H1 (cell line): ENCODE measurements at regions not wholly inside any gene's neighbourhood (a gene's known extent, or its start where the extent isn't known, plus 50 kb on each side); places are given as distances from the start of the nearest gene placed in this dataset.
A peak's percentile ranks its signal among the peaks of the same experiment; 100 is the strongest.

Experiments
- CTCF ChIA-PET: fragments of 300-600 bp; sonication (Branson Sonifier 250); formaldehyde crosslinking; loops from one replicate; lab custom pipeline; 2021; ENCODE audit not compliant: partially characterized antibody; lab: Charles Lee
- POLR2A ChIA-PET: fragments of 300-600 bp; sonication (Branson Sonifier 250); formaldehyde crosslinking; loops from one replicate; lab custom pipeline; 2021; ENCODE audit warnings: inconsistent platforms; ENCODE audit not compliant: partially characterized antibody; lab: Charles Lee
- DNase-seq, 2 experiments: peaks; one replicate each; pipeline versions ENCODE4 v3.0.0 to v3.0.0-alpha.2; 2010 to 2022; ENCODE audit warnings: low spot score in 2 of 2, low read depth in 1 of 2, mixed read lengths in 1 of 2
- FAIRE-seq: peaks from 2 replicates; lab custom pipeline; 2011; peaks lifted over from hg19 to GRCh38; lab: Jason Lieb, UNC
- H2AFZ ChIP-seq: 2 replicates; pipeline ENCODE4 v1.8.1; 2012; ENCODE audit warnings: low read length, inconsistent platforms
- H2AK5ac ChIP-seq: 2 replicates; pipeline ENCODE4 v1.6.1; 2013; ENCODE audit warnings: low read depth, low read length
- H2BK120ac ChIP-seq: replicated peaks from 2 replicates; pipeline ENCODE3; 2013; ENCODE audit warnings: low read depth, low read length, inconsistent platforms
- H2BK12ac ChIP-seq: 2 replicates; pipeline ENCODE4 v1.6.1; 2013; ENCODE audit warnings: low read depth, low read length
- H2BK15ac ChIP-seq: 2 replicates; pipeline ENCODE4 v1.6.1; 2013; ENCODE audit warnings: low read length
- H2BK20ac ChIP-seq: 2 replicates; pipeline ENCODE4 v1.6.1; 2013; ENCODE audit warnings: low read length
- H2BK5ac ChIP-seq: 2 replicates; pipeline ENCODE4 v1.6.1; 2013; ENCODE audit warnings: low read depth, low read length
- H3K14ac ChIP-seq: 2 replicates; pipeline ENCODE4 v1.6.1; 2013; ENCODE audit warnings: inconsistent platforms; ENCODE audit not compliant: insufficient read length
- H3K18ac ChIP-seq: 2 replicates; pipeline ENCODE4 v1.6.1; 2013; ENCODE audit warnings: low read length; ENCODE audit errors: extremely low read depth
- H3K23ac ChIP-seq: 2 replicates; pipeline ENCODE4 v1.6.1; 2013; ENCODE audit warnings: inconsistent platforms; ENCODE audit not compliant: insufficient read length
- H3K23me2 ChIP-seq: 2 replicates; pipeline ENCODE4 v1.6.1; 2013; ENCODE audit warnings: low read depth, low read length
- H3K27ac ChIP-seq: 2 replicates; pipeline ENCODE4 v1.6.1; 2011; ENCODE audit warnings: low read depth, low read length, inconsistent platforms
- H3K27me3 ChIP-seq, 4 experiments: replicated peaks in 1 of 4; 1 replicate in 1 of 4; 2 replicates in 3 of 4; pipeline versions ENCODE4 v1.6.1 to v1.8.1; 2011 to 2013; ENCODE audit warnings: low read length in 3 of 4, mild to moderate bottlenecking in 3 of 4, inconsistent platforms in 2 of 4, mixed read lengths in 2 of 4, moderate library complexity in 1 of 4; ENCODE audit not compliant: control insufficient read depth in 3 of 4, insufficient read depth in 3 of 4; ENCODE audit errors: extremely low read depth in 1 of 4
- H3K36me3 ChIP-seq, 4 experiments: 2 replicates each; pipeline versions ENCODE4 v1.6.1 to v1.8.1; 2011 to 2013; ENCODE audit warnings: mild to moderate bottlenecking in 4 of 4, low read length in 3 of 4, moderate library complexity in 2 of 4, control low read depth in 1 of 4, inconsistent platforms in 1 of 4; ENCODE audit not compliant: insufficient read depth in 4 of 4, control insufficient read depth in 2 of 4
- H3K4ac ChIP-seq: replicated peaks from 2 replicates; pipeline ENCODE3; 2013; ENCODE audit warnings: low read length, low read depth, mixed read lengths, inconsistent platforms; ENCODE audit not compliant: insufficient read length
- H3K4me1 ChIP-seq, 4 experiments: replicated peaks in 1 of 4; 1 replicate in 1 of 4; 2 replicates in 3 of 4; pipeline versions ENCODE4 v1.6.1 to v1.8.1; 2011 to 2013; ENCODE audit warnings: low read length in 3 of 4, inconsistent platforms in 2 of 4, mixed read lengths in 1 of 4; ENCODE audit not compliant: insufficient read depth in 4 of 4, control insufficient read depth in 3 of 4
- H3K4me2 ChIP-seq, 2 experiments: 2 replicates each; pipeline versions ENCODE4 v1.6.1 to v1.8.1; 2011 to 2013; ENCODE audit warnings: low read depth in 2 of 2, low read length in 2 of 2, control low read depth in 1 of 2, inconsistent platforms in 1 of 2, mild to moderate bottlenecking in 1 of 2; ENCODE audit not compliant: insufficient read depth in 1 of 2
- H3K4me3 ChIP-seq, 4 experiments: fragments of 200-600, 300-600 bp in 1 of 4; sonication (generic), shearing (Covaris generic), sonication (Bioruptor Twin) in 1 of 4; 2 replicates each; pipeline versions ENCODE4 v1.5.1 to v1.8.1; 2011 to 2016; ENCODE audit warnings: low read length in 4 of 4, low read depth in 3 of 4, control low read depth in 2 of 4, inconsistent platforms in 2 of 4, mild to moderate bottlenecking in 2 of 4, mixed read lengths in 1 of 4, moderate library complexity in 1 of 4; ENCODE audit not compliant: insufficient read depth in 2 of 4; ENCODE audit errors: extremely low read depth in 1 of 4
- H3K56ac ChIP-seq: replicated peaks from 2 replicates; pipeline ENCODE3; 2013; ENCODE audit warnings: low read depth, mild to moderate bottlenecking, mixed read lengths, low read length, inconsistent platforms; ENCODE audit not compliant: insufficient read length
- H3K79me1 ChIP-seq: 2 replicates; pipeline ENCODE4 v1.6.1; 2013; ENCODE audit warnings: low read depth, low read length, control low read depth
- H3K79me2 ChIP-seq, 2 experiments: 2 replicates each; pipeline versions ENCODE4 v1.6.1 to v1.8.1; 2012 to 2013; ENCODE audit warnings: low read length in 2 of 2, mild to moderate bottlenecking in 2 of 2, inconsistent platforms in 1 of 2; ENCODE audit not compliant: insufficient read depth in 2 of 2, control insufficient read depth in 1 of 2
- H3K9ac ChIP-seq, 4 experiments: replicated peaks in 1 of 4; 1 replicate in 1 of 4; 2 replicates in 3 of 4; pipeline versions ENCODE4 v1.6.1 to v1.8.1; 2011 to 2013; ENCODE audit warnings: low read depth in 3 of 4, low read length in 3 of 4, control low read depth in 2 of 4, mild to moderate bottlenecking in 2 of 4, moderate library complexity in 2 of 4, inconsistent platforms in 1 of 4; ENCODE audit errors: extremely low read depth in 1 of 4
- H3K9me3 ChIP-seq, 2 experiments: 2 replicates each; pipeline versions ENCODE4 v1.6.1 to v1.8.1; 2012 to 2013; ENCODE audit warnings: mild to moderate bottlenecking in 2 of 2, moderate library complexity in 2 of 2, control low read depth in 1 of 2, inconsistent platforms in 1 of 2, low read depth in 1 of 2, low read length in 1 of 2, mixed read lengths in 1 of 2; ENCODE audit not compliant: insufficient read depth in 2 of 2
- H4K20me1 ChIP-seq, 2 experiments: replicated peaks in 1 of 2; 2 replicates each; pipeline versions ENCODE3 to v1.8.1; 2011 to 2013; ENCODE audit warnings: inconsistent platforms in 2 of 2, low read length in 2 of 2, mild to moderate bottlenecking in 1 of 2; ENCODE audit not compliant: insufficient read depth in 2 of 2, control insufficient read depth in 1 of 2
- H4K5ac ChIP-seq: 2 replicates; pipeline ENCODE4 v1.6.1; 2013; ENCODE audit warnings: low read length, low read depth, mixed read lengths, inconsistent platforms; ENCODE audit not compliant: insufficient read length
- H4K8ac ChIP-seq: 2 replicates; pipeline ENCODE4 v1.8.0; 2013; ENCODE audit warnings: mild to moderate bottlenecking, moderate library complexity, low read length, inconsistent platforms; ENCODE audit not compliant: insufficient read depth; ENCODE audit errors: extremely low read depth
- H4K91ac ChIP-seq: replicated peaks from 2 replicates; pipeline ENCODE3; 2013; ENCODE audit warnings: low read length, mixed read lengths, inconsistent platforms; ENCODE audit not compliant: insufficient read length
- ASH2L ChIP-seq: fragments of 200-600, 300-600 bp; sonication (generic); IDR thresholded peaks from one replicate; pipeline ENCODE4 v1.7.1; 2017; ENCODE audit warnings: low read length
- EZH2 ChIP-seq: fragments of 200-600 bp; sonication (generic); IDR thresholded peaks from 2 replicates; pipeline ENCODE4 v1.7.1; 2012; ENCODE audit warnings: low read depth, mild to moderate bottlenecking, moderate library complexity, low read length, inconsistent platforms; ENCODE audit not compliant: severe bottlenecking
- GTF2F1 ChIP-seq: IDR thresholded peaks from 2 replicates; pipeline ENCODE4 v1.6.1; 2012; ENCODE audit warnings: low read depth, low read length, improper control_type of control experiment, borderline replicate concordance
- KDM4A ChIP-seq: IDR thresholded peaks from one replicate; pipeline ENCODE4 v1.7.1; 2012; ENCODE audit warnings: low read depth, mild to moderate bottlenecking, moderate library complexity, low read length, inconsistent platforms; ENCODE audit not compliant: severe bottlenecking
- MAX ChIP-seq: IDR thresholded peaks from 2 replicates; pipeline ENCODE4 v1.6.1; 2012; ENCODE audit warnings: inconsistent platforms
- PHF8 ChIP-seq: fragments of 200-600 bp; sonication (generic); conservative IDR thresholded peaks from 2 replicates; pipeline ENCODE4 v1.7.1; 2012; ENCODE audit warnings: low read depth, mild to moderate bottlenecking, inconsistent platforms, low read length, moderate library complexity
- POLR2AphosphoS5 ChIP-seq: IDR thresholded peaks from 2 replicates; pipeline ENCODE4 v1.6.1; 2011; ENCODE audit warnings: low read depth, low read length
- SUZ12 ChIP-seq: fragments of 200-600 bp; sonication (generic); IDR thresholded peaks from 2 replicates; pipeline ENCODE4 v1.6.1; 2012; ENCODE audit warnings: mild to moderate bottlenecking, inconsistent platforms, low read length, moderate library complexity, mixed read lengths
- YY1 ChIP-seq: IDR thresholded peaks from 2 replicates; pipeline ENCODE4 v1.6.1; 2011; ENCODE audit warnings: low read depth, mild to moderate bottlenecking, low read length
- ZNF274 ChIP-seq: IDR thresholded peaks from 2 replicates; pipeline ENCODE4 v1.7.0; 2012; ENCODE audit warnings: low read length, borderline replicate concordance; ENCODE audit errors: extremely low read depth
- WGBS, 2 experiments: shearing (Covaris generic) in 1 of 2; methylation state at CpG; one replicate each; pipeline versions ENCODE4 v1.1.6 to v1.1.7; 2013 to 2015; ENCODE audit warnings: low lambda C conversion rate in 2 of 2, mixed read lengths in 2 of 2, inconsistent platforms in 1 of 2, low coverage in 1 of 2, missing lambda C conversion rate in 1 of 2; ENCODE audit not compliant: insufficient replicate concordance in 2 of 2, insufficient coverage in 1 of 2, insufficient read length in 1 of 2; ENCODE audit errors: extremely low coverage in 1 of 2, missing lambda C conversion rate in 1 of 2; 5-methylcytosine and 5-hydroxymethylcytosine counted together
- TF ChIP-seq, protein P1 (sequence below): IDR thresholded peaks from 2 replicates; pipeline ENCODE4 v1.6.1; 2012; ENCODE audit warnings: inconsistent platforms

GRCh38 chr7:131909151-131909768, 352.8 kb upstream of the PODXL start:
- peak overlapping the region; percentile 40 to 68 for H3K4me2 ChIP-seq
- H2BK5ac ChIP-seq, result no peak overlapping the region
- peak overlapping the region; percentile 26 to 57 (median 34) for H3K4me3 ChIP-seq
- H2BK15ac ChIP-seq, result no peak overlapping the region
- H3K79me2 ChIP-seq, result no peaks in the 10 kb centered on the region
- H4K8ac ChIP-seq, result peak overlapping the region; percentile 57; the same call in 1 of the 2 replicates
- H3K27me3 ChIP-seq, result peaks cover 10 to 32% (median 27%) of the 10 kb centered on the region in 4 experiments
- no peak overlapping the region for H3K27ac ChIP-seq
- H3K4ac ChIP-seq, result no peak overlapping the region
- no peaks in the 10 kb centered on the region for H3K36me3 ChIP-seq
- H3K18ac ChIP-seq, result no peak overlapping the region
- no peak overlapping the region for H4K5ac ChIP-seq
- no peak overlapping the region for H2BK120ac ChIP-seq
- TF ChIP-seq SUZ12, result peak; percentile 72
- no peak for TF ChIP-seq ZNF274
- TF ChIP-seq EZH2, result peak; percentile 58
- peak; percentile 46 for TF ChIP-seq MAX
- no peak for TF ChIP-seq GTF2F1
- TF ChIP-seq KDM4A, result peak; percentile 84
- 0 out of 2 replicates have a peak, but pooled peaks have one; percentile 31 for TF ChIP-seq PHF8
- no peak for TF ChIP-seq POLR2AphosphoS5
- TF ChIP-seq ASH2L, result peak; percentile 37
- TF ChIP-seq YY1, result 0 out of 2 replicates have a peak, but pooled peaks have one; percentile 7
- TF ChIP-seq, protein P1, sequence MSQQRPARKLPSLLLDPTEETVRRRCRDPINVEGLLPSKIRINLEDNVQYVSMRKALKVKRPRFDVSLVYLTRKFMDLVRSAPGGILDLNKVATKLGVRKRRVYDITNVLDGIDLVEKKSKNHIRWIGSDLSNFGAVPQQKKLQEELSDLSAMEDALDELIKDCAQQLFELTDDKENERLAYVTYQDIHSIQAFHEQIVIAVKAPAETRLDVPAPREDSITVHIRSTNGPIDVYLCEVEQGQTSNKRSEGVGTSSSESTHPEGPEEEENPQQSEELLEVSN, result peak; percentile 58
- no peaks in the 10 kb centered on the region for H4K20me1 ChIP-seq
- peak overlapping the region; percentile 75 for H2AFZ ChIP-seq
- POLR2A ChIA-PET, result no interaction called here
- no peak overlapping the region for H4K91ac ChIP-seq
- H3K14ac ChIP-seq, result no peak overlapping the region
- no peak overlapping the region for H2BK12ac ChIP-seq
- no peaks in the 10 kb centered on the region; a peak in 1 of 4 replicates for H3K9me3 ChIP-seq
- no peak overlapping the region for H3K23ac ChIP-seq
- no peak overlapping the region for H2BK20ac ChIP-seq
- no peaks in the 10 kb centered on the region for H3K79me1 ChIP-seq
- H3K56ac ChIP-seq, result no peak overlapping the region
- no peaks in the 10 kb centered on the region for H3K4me1 ChIP-seq
- H2AK5ac ChIP-seq, result no peak overlapping the region
- CTCF ChIA-PET, result interaction anchor here (0.7 to 7.8 kb wide), 11 partner anchors 9 to 492 kb away, joined by 3 to 47 read pairs (median 4); no protein-coding TSS in a partner anchor
- DNase-seq, result peak in 1 of 2 experiments; percentile 42
- FAIRE-seq, result no peak
- H3K9ac ChIP-seq, result no peak overlapping the region
- H3K23me2 ChIP-seq, result peaks cover 2% of the 10 kb centered on the region; the same call in 1 of the 2 replicates
- 7% methylated on average over 36 of the region's 68 CpGs; no CpG with 5 or more reads in 1 of the 2 experiments for WGBS, 2 experiments
